GM12872 (cell line): ENCODE measurements at regions not wholly inside any gene's neighbourhood (a gene's known extent, or its start where the extent isn't known, plus 50 kb on each side); places are given as distances from the start of the nearest gene placed in this dataset.

Experiments used
- TF ChIP-seq, protein P1 (sequence below): IDR thresholded peaks from 3 replicates; pipeline ENCODE4 v1.5.1; 2011; ENCODE audit warnings: low read depth, mild to moderate bottlenecking, low read length, moderate library complexity; ENCODE audit not compliant: insufficient read depth

DNA sequence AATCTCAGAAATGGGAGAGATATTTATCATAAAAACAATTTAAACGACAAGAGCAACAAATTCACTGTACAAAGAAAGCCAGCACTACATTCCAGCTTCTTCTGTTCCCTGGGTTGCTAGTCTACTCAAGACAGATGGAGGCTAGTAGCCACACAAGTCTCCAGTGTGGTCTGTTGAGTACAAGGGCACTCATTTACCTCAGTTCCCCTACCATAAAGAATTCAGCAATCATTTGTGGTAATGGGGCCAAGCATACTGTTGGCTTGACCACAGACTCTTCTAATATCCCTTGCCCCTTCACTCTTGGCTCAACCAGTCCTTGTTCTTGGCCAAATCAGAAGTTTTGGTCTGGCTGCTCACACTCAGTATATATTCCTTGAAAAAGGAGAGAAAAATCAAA lies 212.3 kb downstream of the COX18 start:
- TF ChIP-seq, protein P1, sequence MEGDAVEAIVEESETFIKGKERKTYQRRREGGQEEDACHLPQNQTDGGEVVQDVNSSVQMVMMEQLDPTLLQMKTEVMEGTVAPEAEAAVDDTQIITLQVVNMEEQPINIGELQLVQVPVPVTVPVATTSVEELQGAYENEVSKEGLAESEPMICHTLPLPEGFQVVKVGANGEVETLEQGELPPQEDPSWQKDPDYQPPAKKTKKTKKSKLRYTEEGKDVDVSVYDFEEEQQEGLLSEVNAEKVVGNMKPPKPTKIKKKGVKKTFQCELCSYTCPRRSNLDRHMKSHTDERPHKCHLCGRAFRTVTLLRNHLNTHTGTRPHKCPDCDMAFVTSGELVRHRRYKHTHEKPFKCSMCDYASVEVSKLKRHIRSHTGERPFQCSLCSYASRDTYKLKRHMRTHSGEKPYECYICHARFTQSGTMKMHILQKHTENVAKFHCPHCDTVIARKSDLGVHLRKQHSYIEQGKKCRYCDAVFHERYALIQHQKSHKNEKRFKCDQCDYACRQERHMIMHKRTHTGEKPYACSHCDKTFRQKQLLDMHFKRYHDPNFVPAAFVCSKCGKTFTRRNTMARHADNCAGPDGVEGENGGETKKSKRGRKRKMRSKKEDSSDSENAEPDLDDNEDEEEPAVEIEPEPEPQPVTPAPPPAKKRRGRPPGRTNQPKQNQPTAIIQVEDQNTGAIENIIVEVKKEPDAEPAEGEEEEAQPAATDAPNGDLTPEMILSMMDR = no peak

DNA sequence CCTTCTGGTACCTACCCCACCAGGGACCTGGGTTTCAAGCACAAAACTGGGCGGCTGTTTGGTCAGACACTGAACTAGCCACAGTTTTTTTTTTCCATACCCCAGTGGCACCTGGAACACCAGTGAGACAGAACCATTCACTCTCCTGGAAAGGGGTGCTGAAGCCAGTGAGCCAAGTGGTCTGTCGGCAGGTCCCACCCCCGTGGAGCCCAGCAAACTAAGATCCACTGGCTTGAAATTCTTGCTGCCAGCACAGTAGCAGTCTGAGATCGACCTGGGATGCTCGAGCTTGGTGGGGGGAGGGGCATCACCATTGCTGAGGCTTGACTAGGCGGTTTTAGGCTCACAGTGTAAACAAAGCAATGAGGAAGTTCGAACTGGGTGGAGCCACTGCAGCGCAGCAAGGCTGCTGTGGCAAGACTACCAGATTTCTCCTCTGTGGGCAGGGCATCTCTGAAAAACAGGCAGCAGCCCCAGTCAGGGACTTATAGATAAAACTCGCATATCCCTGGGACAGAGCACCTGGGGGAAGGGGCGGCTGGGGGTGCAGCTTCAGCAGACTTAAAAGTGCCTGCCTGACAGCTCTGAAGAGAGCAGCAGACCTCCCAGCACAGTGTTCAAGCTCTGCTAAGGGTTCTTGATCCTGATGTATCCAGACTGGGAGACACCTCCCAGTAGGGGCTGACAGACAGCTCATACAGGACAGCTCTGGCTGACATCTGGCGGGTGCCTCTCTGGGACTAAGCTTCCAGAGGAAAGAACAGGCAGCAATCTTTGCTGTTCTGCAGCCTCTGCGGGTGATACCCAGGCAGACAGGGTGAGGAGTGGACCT lies 223.0 kb downstream of the COX18 start:
- TF ChIP-seq, protein P1 = no peak

DNA sequence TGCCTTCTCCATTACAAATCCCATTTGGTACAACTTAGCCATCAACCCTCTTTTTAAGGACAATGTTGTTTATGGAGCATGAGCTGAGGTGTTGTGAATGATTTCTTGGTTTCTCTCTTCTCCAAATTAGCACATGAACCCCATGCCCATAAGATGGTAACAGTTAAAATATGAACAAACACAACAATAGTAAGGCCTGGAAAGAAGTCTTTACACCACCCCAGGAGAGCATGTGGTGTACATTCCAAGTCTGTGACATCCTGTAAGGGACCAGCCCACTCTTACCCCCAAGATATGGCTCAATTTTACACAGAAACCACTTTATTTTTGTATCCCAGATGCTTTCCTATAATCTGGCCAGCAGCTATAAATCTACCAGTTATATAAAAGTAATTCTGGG lies 226.1 kb downstream of the COX18 start:
- TF ChIP-seq, protein P1 = no peak

DNA sequence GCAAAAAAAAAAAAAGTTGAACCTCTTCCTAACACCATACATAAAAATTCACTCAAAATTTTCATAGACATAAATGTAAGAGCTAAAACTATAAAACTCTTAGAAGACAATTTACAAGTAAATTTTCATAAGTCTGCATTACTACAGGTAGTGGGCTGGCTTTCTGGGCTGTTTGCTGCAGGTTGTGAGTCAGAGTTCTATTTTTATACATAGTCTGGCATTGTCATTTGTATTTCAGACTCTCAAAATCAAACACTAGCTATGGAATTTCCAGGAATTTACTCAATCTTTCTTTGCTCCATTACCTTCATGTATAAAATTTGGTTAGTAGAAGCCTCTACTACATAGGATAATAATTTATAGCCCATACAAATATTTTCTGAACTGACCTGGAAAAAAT lies 227.2 kb downstream of the COX18 start:
- TF ChIP-seq, protein P1 = no peak

DNA sequence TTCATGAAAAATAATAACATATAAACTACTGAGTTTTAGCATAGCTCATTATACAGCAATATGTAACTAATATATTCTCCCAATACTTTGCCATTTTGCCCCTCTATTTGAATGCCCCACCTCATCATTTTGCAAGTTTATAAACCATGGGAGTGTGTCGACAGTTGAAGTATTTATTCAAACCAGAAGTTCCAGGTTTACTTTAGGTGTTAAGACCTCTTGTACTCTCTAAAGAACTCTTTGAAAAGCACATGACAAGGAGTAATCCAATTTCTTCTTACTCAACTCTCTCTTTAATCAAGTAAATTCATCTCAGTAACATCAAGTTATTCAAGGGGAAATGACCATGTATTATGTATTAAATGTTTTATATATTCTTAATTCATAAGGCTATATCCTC lies 240.7 kb downstream of the COX18 start:
- TF ChIP-seq, protein P1 = no peak

DNA sequence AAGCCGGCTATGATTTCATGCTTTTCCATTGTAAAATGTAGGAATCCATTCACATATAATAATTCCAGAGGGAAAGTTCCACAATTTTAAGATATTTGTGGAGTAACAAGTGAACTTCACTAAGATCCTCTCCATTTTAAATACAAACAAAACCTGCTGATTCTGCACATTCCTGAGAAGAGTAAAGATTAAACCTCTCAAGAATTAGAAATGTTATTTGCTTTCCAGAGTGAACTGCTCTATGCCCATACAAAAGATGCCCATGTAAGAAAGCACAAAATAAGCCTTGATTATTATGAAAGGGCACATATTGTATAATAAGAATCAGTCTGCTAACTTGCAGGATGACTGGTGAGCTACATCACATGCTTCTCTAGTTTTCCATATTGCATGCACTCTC lies 241.5 kb downstream of the COX18 start:
- TF ChIP-seq, protein P1 = no peak

DNA sequence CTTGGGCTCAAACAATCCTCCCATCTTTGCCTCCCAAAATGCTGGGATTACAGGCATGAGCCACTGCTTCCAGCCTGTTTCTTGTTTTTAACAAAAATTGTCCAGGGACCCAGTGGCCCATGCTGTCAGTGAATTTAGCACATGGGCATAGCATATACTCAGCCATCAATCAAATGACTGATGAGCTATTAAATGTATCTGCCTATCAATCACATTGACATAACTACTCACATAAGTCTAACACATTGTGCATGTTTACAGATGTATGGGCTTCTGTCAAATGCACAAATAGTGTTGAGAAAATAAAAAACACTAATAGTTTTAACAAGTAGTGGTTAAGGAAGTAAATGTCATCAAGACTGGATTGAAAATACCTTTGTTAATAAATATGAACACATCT lies 249.4 kb downstream of the COX18 start:
- TF ChIP-seq, protein P1 = no peak
